IMR-90 (cell line): ENCODE measurements at regions not wholly inside any gene's neighbourhood (a gene's known extent, or its start where the extent isn't known, plus 50 kb on each side); places are given as distances from the start of the nearest gene placed in this dataset.

ENCODE experiments used
- ATAC-seq: fragments of 200-7000 bp; cut with Tn5 transposase; 2 replicates; pipeline ENCODE4 v1.9.1; 2020; ENCODE audit warnings: low read depth, mild to moderate bottlenecking, moderate library complexity
- BruUV-seq: library from RNA; stranded (reverse); fragments of 400-500 nt; replicated peaks from 2 replicates; lab custom pipeline; 2021; lab: Mats Ljungman, UMichigan
- CTCF ChIA-PET: fragments of 300-600 bp; formaldehyde crosslinking; extraction: SDS; loops from one replicate; lab custom pipeline; 2021; ENCODE audit warnings: antibody characterized with exemption; lab: Yijun Ruan, JAX
- POLR2A ChIA-PET: fragments of 300-600 bp; sonication (Branson Sonifier 250); formaldehyde crosslinking; loops from one replicate; lab custom pipeline; 2022; ENCODE audit warnings: antibody characterized with exemption; ENCODE audit not compliant: unreplicated experiment; lab: Charles Lee
- DNase-seq: peaks from one replicate; pipeline ENCODE4 v3.0.0; 2013
- H2AFZ ChIP-seq: replicated peaks from 2 replicates; pipeline ENCODE3; 2013; ENCODE audit warnings: low read length, mild to moderate bottlenecking; ENCODE audit not compliant: poor library complexity
- H2AK5ac ChIP-seq: 2 replicates; pipeline ENCODE4 v1.6.1; 2013; ENCODE audit warnings: low read depth, low read length, inconsistent platforms
- H2AK9ac ChIP-seq: replicated peaks from 2 replicates; pipeline ENCODE3; 2013; ENCODE audit warnings: mild to moderate bottlenecking, low read depth, low read length, moderate library complexity; ENCODE audit not compliant: poor library complexity
- H2BK120ac ChIP-seq: 2 replicates; pipeline ENCODE4 v1.6.1; 2013; ENCODE audit warnings: low read depth, low read length, inconsistent platforms
- H2BK15ac ChIP-seq: 3 replicates; pipeline ENCODE4 v1.6.1; 2013; ENCODE audit warnings: low read depth, low read length, inconsistent platforms
- H2BK20ac ChIP-seq: 2 replicates; pipeline ENCODE4 v1.6.1; 2013; ENCODE audit warnings: low read depth, mild to moderate bottlenecking, inconsistent platforms, low read length, moderate library complexity
- H2BK5ac ChIP-seq: 2 replicates; pipeline ENCODE4 v1.6.1; 2013; ENCODE audit warnings: mild to moderate bottlenecking, low read depth, low read length, inconsistent platforms; ENCODE audit not compliant: poor library complexity, severe bottlenecking
- H3K14ac ChIP-seq: replicated peaks from 2 replicates; pipeline ENCODE4 v1.6.1; 2013; ENCODE audit warnings: low read depth, low read length, inconsistent platforms
- H3K18ac ChIP-seq: 2 replicates; pipeline ENCODE4 v1.6.1; 2013; ENCODE audit warnings: low read depth, low read length, control low read depth
- H3K23ac ChIP-seq: 2 replicates; pipeline ENCODE4 v1.6.1; 2013; ENCODE audit warnings: low read depth, low read length, inconsistent platforms
- H3K27ac ChIP-seq: 2 replicates; pipeline ENCODE4 v1.5.1; 2013; ENCODE audit warnings: mild to moderate bottlenecking, control low read depth, low read length; ENCODE audit not compliant: insufficient read depth
- H3K27me3 ChIP-seq: 2 replicates; pipeline ENCODE4 v1.6.1; 2013; ENCODE audit warnings: low read length; ENCODE audit not compliant: control insufficient read depth, insufficient read depth
- H3K36me3 ChIP-seq: 2 replicates; pipeline ENCODE4 v1.6.1; 2013; ENCODE audit warnings: low read length, mixed read lengths; ENCODE audit not compliant: control insufficient read depth, insufficient read depth
- H3K4ac ChIP-seq: 2 replicates; pipeline ENCODE4 v1.6.1; 2013; ENCODE audit warnings: low read depth, low read length, inconsistent platforms
- H3K4me1 ChIP-seq: 2 replicates; pipeline ENCODE4 v1.6.1; 2013; ENCODE audit warnings: low read length, mixed read lengths; ENCODE audit not compliant: control insufficient read depth, insufficient read depth
- H3K4me2 ChIP-seq: 2 replicates; pipeline ENCODE4 v1.6.1; 2013; ENCODE audit warnings: low read depth, mild to moderate bottlenecking, control low read depth, low read length, moderate library complexity
- H3K4me3 ChIP-seq: 2 replicates; pipeline ENCODE4 v1.5.1; 2013; ENCODE audit warnings: low read depth, mild to moderate bottlenecking, control low read depth, low read length, moderate library complexity; ENCODE audit not compliant: insufficient read depth
- H3K56ac ChIP-seq: 2 replicates; pipeline ENCODE4 v1.6.1; 2013; ENCODE audit warnings: low read length, inconsistent platforms; ENCODE audit not compliant: insufficient read depth; ENCODE audit errors: extremely low read depth
- H3K79me1 ChIP-seq, 2 experiments: 2 replicates each; pipeline ENCODE4 v1.6.1; 2013; ENCODE audit warnings: low read length in 2 of 2, inconsistent platforms in 1 of 2, low read depth in 1 of 2
- H3K9ac ChIP-seq: 2 replicates; pipeline ENCODE4 v1.6.1; 2013; ENCODE audit warnings: low read depth, low read length, control low read depth
- H3K9me1 ChIP-seq: 2 replicates; pipeline ENCODE4 v1.6.1; 2013; ENCODE audit warnings: low read length, inconsistent platforms; ENCODE audit not compliant: insufficient read depth
- H3K9me3 ChIP-seq: 2 replicates; pipeline ENCODE4 v1.6.1; 2013; ENCODE audit warnings: low read length; ENCODE audit not compliant: control insufficient read depth, insufficient read depth
- H4K20me1 ChIP-seq: 2 replicates; pipeline ENCODE4 v1.6.1; 2013; ENCODE audit warnings: low read length, inconsistent platforms; ENCODE audit not compliant: insufficient read depth
- H4K5ac ChIP-seq: 2 replicates; pipeline ENCODE4 v1.6.1; 2013; ENCODE audit warnings: mild to moderate bottlenecking, low read depth, low read length, control low read depth
- H4K8ac ChIP-seq, 2 experiments: 2 replicates each; pipeline ENCODE4 v1.6.1; 2013; ENCODE audit warnings: low read depth in 2 of 2, low read length in 2 of 2, control low read depth in 1 of 2, inconsistent platforms in 1 of 2
- H4K91ac ChIP-seq: 2 replicates; pipeline ENCODE4 v1.6.1; 2013; ENCODE audit warnings: low read depth, low read length, inconsistent platforms; ENCODE audit not compliant: insufficient read depth
- CEBPB ChIP-seq: IDR thresholded peaks from 2 replicates; pipeline ENCODE4 v1.6.1; 2012; ENCODE audit warnings: low read depth, low read length, improper control_type of control experiment
- RAD21 ChIP-seq: IDR thresholded peaks from 2 replicates; pipeline ENCODE4 v1.6.1; 2012; ENCODE audit warnings: low read length, improper control_type of control experiment
- USF2 ChIP-seq: fragments of 150-350 bp; IDR thresholded peaks from 2 replicates; pipeline ENCODE4 v1.6.1; 2017; ENCODE audit warnings: mild to moderate bottlenecking, antibody characterized with exemption, low read length, low read depth
- WGBS, 2 experiments: methylation state at CpG; one replicate each; pipeline versions ENCODE4 v1.1.5 to v1.1.7; 2013; ENCODE audit warnings: missing lambda C conversion rate in 2 of 2; ENCODE audit not compliant: insufficient read length in 1 of 2; ENCODE audit errors: extremely low coverage in 2 of 2; 5-methylcytosine and 5-hydroxymethylcytosine counted together
- dilution Hi-C: fragments of 300-500 bp; cut with HindIII; formaldehyde crosslinking; loops from one replicate; pipeline ENCODE4 v1.14.3; 2018; ENCODE audit warnings: low sequenced_read_pairs; ENCODE audit not compliant: unreplicated experiment
- in situ Hi-C: fragments of 300-500 bp; cut with MboI; formaldehyde crosslinking; loops from 3 replicates; pipeline ENCODE4 v1.14.3; 2019; ENCODE audit warnings: low sequenced_read_pairs, inconsistent platforms, mixed read lengths
- intact Hi-C: fragments of 100-400 bp; cut with micrococcal nuclease; formaldehyde crosslinking; loops from 2 replicates; pipeline ENCODE4 v1.10.0; 2022

DNA sequence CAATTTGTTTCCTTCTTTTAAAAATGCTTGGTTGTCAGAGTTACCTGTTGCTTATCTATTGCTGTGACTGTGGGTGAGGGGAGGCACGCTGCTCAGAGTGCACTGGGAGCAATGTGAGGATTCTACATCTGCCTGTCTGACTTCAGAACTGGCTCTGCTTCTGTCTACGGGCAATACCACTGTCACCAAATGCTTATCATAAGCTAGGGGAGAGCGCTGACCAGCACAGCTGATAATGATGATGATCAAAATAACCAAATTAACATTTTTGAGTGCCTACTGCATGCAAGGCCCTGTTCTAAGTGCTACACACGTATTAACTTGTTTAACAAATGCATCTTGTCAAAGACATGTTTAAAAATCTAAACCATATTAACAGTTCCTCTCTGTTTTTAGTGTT lies 79.2 kb upstream of the TPRG1 start:
- DNase-seq (no peak), ATAC-seq (no peak)
- Histone ChIP-seq H3K4me2 (no peak overlapping the region), H3K36me3 (no peaks in the 10 kb centered on the region), H3K9me1 (no peaks in the 10 kb centered on the region), H3K18ac (no peak overlapping the region), H2BK15ac (no peak overlapping the region), H2AFZ (no peak overlapping the region), H3K9ac (no peak overlapping the region), H3K79me1 (no peaks in the 10 kb centered on the region), H2BK120ac (no peak overlapping the region), H4K5ac (no peak overlapping the region), H3K27me3 (peaks cover 8% of the 10 kb centered on the region), H3K56ac (no peak overlapping the region), H3K14ac (no peak overlapping the region), H3K4me1 (no peaks in the 10 kb centered on the region), H3K27ac (no peak overlapping the region), H2AK5ac (no peak overlapping the region), H2AK9ac (no peak overlapping the region), H2BK20ac (no peak overlapping the region), H3K9me3 (no peaks in the 10 kb centered on the region), H2BK5ac (no peak overlapping the region), H4K91ac (no peak overlapping the region), H3K4ac (no peak overlapping the region), H4K20me1 (no peaks in the 10 kb centered on the region), H4K8ac (no peak overlapping the region), H3K23ac (no peak overlapping the region), H3K4me3 (no peak overlapping the region)
- dilution Hi-C loops, result no loop called here
- no CpG with 5 or more reads among the region's 4 CpGs for WGBS, 2 experiments
- intact Hi-C loops, result no loop called here
- POLR2A ChIA-PET, result no interaction called here
- in situ Hi-C loops, result no loop called here
- CTCF ChIA-PET, result no interaction called here
- no TSS peak for BruUV-seq
- no peak for TF ChIP-seq RAD21
- TF ChIP-seq USF2, result no peak
- TF ChIP-seq CEBPB, result no peak
